Vagina (tissue), 2 donors: ENCODE measurements at regions not wholly inside any gene's neighbourhood (a gene's known extent, or its start where the extent isn't known, plus 50 kb on each side); places are given as distances from the start of the nearest gene placed in this dataset.

Experiments
- CTCF ChIP-seq, 3 experiments: fragments of 450-650 bp in 2 of 3; fragments of 200-600 bp in 1 of 3; sonication (generic) in 1 of 3; IDR thresholded peaks; one replicate each; pipeline ENCODE4 v1.5.1; 2017 to 2019; ENCODE audit warnings: antibody characterized with exemption in 3 of 3, mild to moderate bottlenecking in 2 of 3, moderate library complexity in 2 of 3
- POLR2AphosphoS5 ChIP-seq, 2 donors: sonication (generic); formaldehyde crosslinking; IDR thresholded peaks; one replicate each; pipeline ENCODE4 v1.9.0; 2017; ENCODE audit warnings: antibody characterized with exemption in 2 of 2, mild to moderate bottlenecking in 2 of 2, low read depth in 1 of 2; ENCODE audit not compliant: insufficient read depth in 1 of 2

- no peak for TF ChIP-seq POLR2AphosphoS5 (IDR thresholded peaks at IDR 0.05; ENCODE audit: insufficient read depth in 1 of 2, low read depth in 1 of 2)
- no peak for TF ChIP-seq CTCF (IDR thresholded peaks at IDR 0.05)
These were observed 57.0 kb upstream of the BOD1 start for GRCh38 chr5:173673295-173674101.
